Loucy (cell line): ENCODE measurements at regions not wholly inside any gene's neighbourhood (a gene's known extent, or its start where the extent isn't known, plus 50 kb on each side); places are given as distances from the start of the nearest gene placed in this dataset.

Source experiments
- H2AFZ ChIP-seq: fragments of 200-600 bp; sonication (generic); 2 replicates; pipeline ENCODE4 v1.6.0; 2016; ENCODE audit warnings: antibody characterized with exemption, mild to moderate bottlenecking, low read length, moderate library complexity
- H3F3A ChIP-seq: fragments of 200-600 bp; 2 replicates; pipeline ENCODE4 v1.6.0; 2016; ENCODE audit warnings: antibody characterized with exemption, low read depth, mild to moderate bottlenecking
- H3K27me3 ChIP-seq: fragments of 200-600 bp; sonication (generic); 2 replicates; pipeline ENCODE4 v1.6.1; 2014; ENCODE audit warnings: low read length, mild to moderate bottlenecking; ENCODE audit not compliant: insufficient read depth, poor library complexity, severe bottlenecking
- H3K36me3 ChIP-seq: fragments of 200-600 bp; sonication (generic); 2 replicates; pipeline ENCODE4 v1.6.1; 2016; ENCODE audit warnings: low read length; ENCODE audit not compliant: insufficient read depth
- H3K4me1 ChIP-seq: fragments of 200-600 bp; sonication (generic); 2 replicates; pipeline ENCODE4 v1.5.1; 2014; ENCODE audit warnings: low read length, mild to moderate bottlenecking; ENCODE audit not compliant: insufficient read depth, poor library complexity, severe bottlenecking
- H3K4me2 ChIP-seq: fragments of 200-600 bp; sonication (generic); 2 replicates; pipeline ENCODE4 v1.6.0; 2014; ENCODE audit warnings: antibody characterized with exemption, low read length, low read depth, mild to moderate bottlenecking; ENCODE audit not compliant: poor library complexity, severe bottlenecking
- H3K4me3 ChIP-seq: fragments of 200-600 bp; sonication (generic); 2 replicates; pipeline ENCODE4 v1.5.1; 2014; ENCODE audit warnings: low read length, mild to moderate bottlenecking, mixed read lengths; ENCODE audit not compliant: poor library complexity, severe bottlenecking
- H3K79me2 ChIP-seq: fragments of 200-600 bp; sonication (generic); 2 replicates; pipeline ENCODE4 v1.6.1; 2014; ENCODE audit warnings: low read length; ENCODE audit not compliant: insufficient read depth
- H3K9ac ChIP-seq: fragments of 200-600 bp; sonication (generic); 2 replicates; pipeline ENCODE4 v1.6.0; 2014; ENCODE audit warnings: mild to moderate bottlenecking, low read depth, low read length, moderate library complexity; ENCODE audit not compliant: poor library complexity, severe bottlenecking
- H3K9me2 ChIP-seq: fragments of 200-600 bp; sonication (generic); replicated peaks from 2 replicates; pipeline ENCODE4 v1.6.1; 2016; ENCODE audit warnings: low read depth, low read length, mixed read lengths
- H3K9me3 ChIP-seq: fragments of 200-600 bp; sonication (generic); 2 replicates; pipeline ENCODE4 v1.6.1; 2014; ENCODE audit warnings: mild to moderate bottlenecking, antibody characterized with exemption, low read length, low read depth; ENCODE audit not compliant: insufficient read depth
- H4K20me1 ChIP-seq: fragments of 200-600 bp; sonication (generic); 2 replicates; pipeline ENCODE4 v1.6.0; 2014; ENCODE audit warnings: antibody characterized with exemption, low read length, mild to moderate bottlenecking; ENCODE audit not compliant: insufficient read depth, poor library complexity, severe bottlenecking
- EZH2phosphoT487 ChIP-seq: fragments of 200-600 bp; IDR thresholded peaks from 2 replicates; pipeline ENCODE4 v1.6.1; 2018; ENCODE audit warnings: antibody characterized with exemption, mild to moderate bottlenecking, moderate library complexity, borderline replicate concordance
- TF ChIP-seq, protein P1 (sequence below): fragments of 200-600 bp; sonication (generic); conservative IDR thresholded peaks from 2 replicates; pipeline ENCODE4 v1.5.1; 2014; ENCODE audit warnings: mild to moderate bottlenecking, antibody characterized with exemption, low read length

DNA sequence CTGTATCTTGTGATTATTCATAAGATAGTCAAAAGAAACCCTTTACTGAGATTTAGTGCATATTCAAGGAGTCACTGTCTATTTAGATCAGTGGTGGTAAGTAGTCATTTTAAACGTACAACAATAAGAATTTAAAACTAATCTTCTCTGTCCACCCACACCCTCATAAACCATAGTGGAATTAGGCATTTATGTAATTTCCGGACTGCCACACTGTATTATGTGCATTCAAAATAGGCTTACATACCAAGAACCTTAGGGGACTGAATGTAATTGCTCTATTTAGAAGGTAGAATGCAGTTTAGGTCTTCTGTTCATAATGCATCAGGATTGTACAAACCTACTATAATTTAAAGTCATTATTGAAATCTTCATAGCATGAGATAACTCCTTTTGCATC lies 685.4 kb downstream of the TENT5A start:
- H3K27me3 ChIP-seq: no peaks in the 10 kb centered on the region
- TF ChIP-seq EZH2phosphoT487: no peak
- TF ChIP-seq, protein P1, sequence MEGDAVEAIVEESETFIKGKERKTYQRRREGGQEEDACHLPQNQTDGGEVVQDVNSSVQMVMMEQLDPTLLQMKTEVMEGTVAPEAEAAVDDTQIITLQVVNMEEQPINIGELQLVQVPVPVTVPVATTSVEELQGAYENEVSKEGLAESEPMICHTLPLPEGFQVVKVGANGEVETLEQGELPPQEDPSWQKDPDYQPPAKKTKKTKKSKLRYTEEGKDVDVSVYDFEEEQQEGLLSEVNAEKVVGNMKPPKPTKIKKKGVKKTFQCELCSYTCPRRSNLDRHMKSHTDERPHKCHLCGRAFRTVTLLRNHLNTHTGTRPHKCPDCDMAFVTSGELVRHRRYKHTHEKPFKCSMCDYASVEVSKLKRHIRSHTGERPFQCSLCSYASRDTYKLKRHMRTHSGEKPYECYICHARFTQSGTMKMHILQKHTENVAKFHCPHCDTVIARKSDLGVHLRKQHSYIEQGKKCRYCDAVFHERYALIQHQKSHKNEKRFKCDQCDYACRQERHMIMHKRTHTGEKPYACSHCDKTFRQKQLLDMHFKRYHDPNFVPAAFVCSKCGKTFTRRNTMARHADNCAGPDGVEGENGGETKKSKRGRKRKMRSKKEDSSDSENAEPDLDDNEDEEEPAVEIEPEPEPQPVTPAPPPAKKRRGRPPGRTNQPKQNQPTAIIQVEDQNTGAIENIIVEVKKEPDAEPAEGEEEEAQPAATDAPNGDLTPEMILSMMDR: no peak
- H2AFZ ChIP-seq: no peak overlapping the region
- H3K9me2 ChIP-seq: no peaks in the 10 kb centered on the region
- no peaks in the 10 kb centered on the region for H3K79me2 ChIP-seq
- no peaks in the 10 kb centered on the region for H3F3A ChIP-seq
- H3K4me1 ChIP-seq: no peaks in the 10 kb centered on the region
- no peak overlapping the region for H3K9ac ChIP-seq
- H3K4me3 ChIP-seq: no peak overlapping the region
- no peaks in the 10 kb centered on the region for H4K20me1 ChIP-seq
- no peaks in the 10 kb centered on the region for H3K36me3 ChIP-seq
- no peaks in the 10 kb centered on the region for H3K9me3 ChIP-seq
- H3K4me2 ChIP-seq: no peak overlapping the region

- H3K4me3 ChIP-seq: no peak overlapping the region
- no peaks in the 10 kb centered on the region for H3K36me3 ChIP-seq
- no peaks in the 10 kb centered on the region for H3K4me1 ChIP-seq
- H3K27me3 ChIP-seq: no peaks in the 10 kb centered on the region
- no peak overlapping the region; the same call in 1 of the 2 replicates for H2AFZ ChIP-seq
- H3K9me2 ChIP-seq: no peaks in the 10 kb centered on the region
- no peaks in the 10 kb centered on the region for H4K20me1 ChIP-seq
- H3F3A ChIP-seq: no peaks in the 10 kb centered on the region
- H3K4me2 ChIP-seq: no peak overlapping the region
- TF ChIP-seq EZH2phosphoT487: no peak
- TF ChIP-seq, protein P1: no peak
- no peak overlapping the region for H3K9ac ChIP-seq
- H3K79me2 ChIP-seq: no peaks in the 10 kb centered on the region
- no peaks in the 10 kb centered on the region for H3K9me3 ChIP-seq
These were observed 688.6 kb downstream of the TENT5A start for GRCh38 chr6:81063891-81064290.

DNA sequence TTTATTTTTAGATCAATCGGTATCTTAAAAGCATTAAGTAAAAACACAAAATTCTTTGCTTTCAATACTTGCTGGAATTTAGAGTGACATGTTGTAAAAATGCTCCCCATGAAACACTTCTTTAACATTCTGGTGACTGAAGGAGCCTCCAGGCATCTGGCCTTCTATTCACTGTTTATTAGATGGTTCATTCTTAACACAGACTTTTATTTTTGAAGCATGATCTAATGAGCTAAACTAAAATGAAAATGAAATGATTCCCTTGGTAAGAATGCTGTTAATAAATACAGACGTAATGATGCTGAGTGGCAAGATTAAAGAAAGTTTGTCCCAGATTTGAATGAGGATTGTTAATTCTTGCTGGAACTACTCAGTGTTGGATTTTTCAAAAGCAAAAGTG lies 698.4 kb downstream of the TENT5A start:
- TF ChIP-seq, protein P1: no peak
- no peak for TF ChIP-seq EZH2phosphoT487
- Histone ChIP-seq H4K20me1 (no peaks in the 10 kb centered on the region), H3K4me2 (no peak overlapping the region), H3F3A (no peaks in the 10 kb centered on the region), H3K9me3 (no peaks in the 10 kb centered on the region), H3K79me2 (no peaks in the 10 kb centered on the region), H3K36me3 (no peaks in the 10 kb centered on the region), H3K4me3 (no peak overlapping the region), H3K9me2 (no peaks in the 10 kb centered on the region), H3K4me1 (no peaks in the 10 kb centered on the region), H3K9ac (no peak overlapping the region), H2AFZ (no peak overlapping the region), H3K27me3 (no peaks in the 10 kb centered on the region)
